ENCODE measurements at regions not wholly inside any gene's neighbourhood (a gene's known extent, or its start where the extent isn't known, plus 50 kb on each side); places are given as distances from the start of the nearest gene placed in this dataset.

GRCh38 chr10:71123023-71123422 lies 89.3 kb upstream of the UNC5B start:
- no peak overlapping the region for H3K4me3 ChIP-seq (ENCODE audit: low read depth, low read length)
- DNase-seq (ENCODE audit: low read depth), result no peak
- TF ChIP-seq CTCF (IDR thresholded peaks at IDR 0.05; ENCODE audit: insufficient read depth, low read depth, low read length), result no peak

GRCh38 chr10:71124921-71125748 lies 87.2 kb upstream of the UNC5B start:
- no peak for TF ChIP-seq CTCF (IDR thresholded peaks at IDR 0.05; ENCODE audit: insufficient read depth, low read depth, low read length)
- H3K4me3 ChIP-seq (ENCODE audit: low read depth, low read length), result no peak overlapping the region
- no peak for DNase-seq (ENCODE audit: low read depth)

GRCh38 chr10:71125749-71126107 lies 86.6 kb upstream of the UNC5B start:
- no peak overlapping the region for H3K4me3 ChIP-seq (ENCODE audit: low read depth, low read length)
- no peak for TF ChIP-seq CTCF (IDR thresholded peaks at IDR 0.05; ENCODE audit: insufficient read depth, low read depth, low read length)
- no peak for DNase-seq (ENCODE audit: low read depth)

GRCh38 chr10:71126432-71126831 lies 85.9 kb upstream of the UNC5B start:
- no peak overlapping the region for H3K4me3 ChIP-seq (ENCODE audit: low read depth, low read length)
- DNase-seq (ENCODE audit: low read depth), result no peak
- no peak for TF ChIP-seq CTCF (IDR thresholded peaks at IDR 0.05; ENCODE audit: insufficient read depth, low read depth, low read length)

GRCh38 chr10:71127104-71127503 lies 85.3 kb upstream of the UNC5B start:
- no peak for TF ChIP-seq CTCF (IDR thresholded peaks at IDR 0.05; ENCODE audit: insufficient read depth, low read depth, low read length)
- no peak overlapping the region for H3K4me3 ChIP-seq (ENCODE audit: low read depth, low read length)

GRCh38 chr10:71127773-71128172 lies 84.6 kb upstream of the UNC5B start:
- TF ChIP-seq CTCF (IDR thresholded peaks at IDR 0.05; ENCODE audit: insufficient read depth, low read depth, low read length), result no peak
- no peak overlapping the region for H3K4me3 ChIP-seq (ENCODE audit: low read depth, low read length)
- no peak for DNase-seq (ENCODE audit: low read depth)

More at GRCh38 chr10:71127104-71127503, 85.3 kb upstream of the UNC5B start:
- DNase-seq (ENCODE audit: low read depth), result no peak

All from fibroblast of villous mesenchyme (primary cell).